ENCODE measurements at regions not wholly inside any gene's neighbourhood (a gene's known extent, or its start where the extent isn't known, plus 50 kb on each side); places are given as distances from the start of the nearest gene placed in this dataset.
"Not testable (repeated sequence)": the region's sequence is repeated elsewhere in the genome, so short reads cannot be mapped to it uniquely, and the experiment has no call there.

DNA sequence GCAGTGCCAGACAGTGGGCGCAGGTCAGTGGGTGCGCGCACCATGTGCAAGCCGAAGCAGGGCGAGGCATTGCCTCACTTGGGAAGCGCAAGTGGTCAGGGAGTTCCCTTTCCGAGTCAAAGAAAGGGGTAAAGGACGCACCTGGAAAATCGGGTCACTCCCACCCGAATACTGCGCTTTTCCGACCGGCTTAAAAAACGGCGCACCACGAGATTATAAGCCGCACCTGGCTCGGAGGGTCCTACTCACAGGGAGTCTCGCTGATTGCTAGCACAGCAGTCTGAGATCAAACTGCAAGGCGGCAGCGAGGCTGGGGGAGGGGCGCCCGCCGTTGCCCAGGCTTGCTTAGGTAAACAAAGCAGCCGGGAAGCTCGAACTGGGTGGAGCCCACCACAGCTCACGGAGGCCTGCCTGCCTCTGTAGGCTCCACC is 77.9 kb downstream of the NR4A2 start:
- intact Hi-C loops (cut with micrococcal nuclease) = not testable (repeated sequence)

DNA sequence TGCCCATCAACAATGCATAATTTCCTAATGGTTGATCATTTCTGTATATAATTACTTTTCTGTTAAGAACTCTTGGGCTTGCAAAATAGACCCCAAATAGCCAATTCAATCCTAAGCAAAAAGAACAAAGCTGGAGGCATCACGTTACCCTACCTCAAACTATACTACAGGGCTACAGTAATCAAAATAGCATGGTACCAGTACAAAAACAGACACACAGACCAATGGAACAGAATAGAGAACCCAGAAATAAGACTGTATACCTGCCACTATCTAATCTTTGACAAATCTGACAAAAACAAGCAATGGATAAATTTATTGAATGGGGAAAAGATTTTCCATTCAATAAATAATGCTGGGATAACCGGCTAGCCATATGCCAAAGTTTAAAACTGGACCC is 78.8 kb downstream of the NR4A2 start:
- intact Hi-C loops (cut with micrococcal nuclease) = no loop called here

GRCh38 chr2:156242874-156243273 is 89.6 kb downstream of the NR4A2 start:
- intact Hi-C loops (cut with micrococcal nuclease) = no loop called here

DNA sequence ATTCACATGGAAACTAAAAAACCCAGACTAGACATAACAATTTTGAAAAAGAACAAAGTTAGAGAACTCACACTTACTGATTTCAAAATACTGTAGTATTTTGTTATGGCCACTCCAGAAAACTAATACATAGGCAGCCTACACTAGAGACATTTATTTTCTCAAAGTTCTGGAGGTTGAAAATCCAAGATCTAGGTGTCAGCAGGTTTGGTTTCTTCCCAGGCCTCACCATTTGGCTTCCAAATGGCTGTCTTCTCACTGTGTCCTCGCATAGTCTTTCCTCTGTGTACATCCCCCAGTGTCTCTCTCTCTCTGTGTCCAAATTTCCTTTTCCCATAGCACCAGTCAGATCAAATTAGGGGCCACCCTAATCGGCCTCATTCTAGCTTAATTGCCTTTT is 95.0 kb downstream of the NR4A2 start:
- intact Hi-C loops (cut with micrococcal nuclease) = no loop called here

GRCh38 chr2:156229724-156230362 is 102.7 kb downstream of the NR4A2 start:
- intact Hi-C loops (cut with micrococcal nuclease) = no loop called here

- intact Hi-C loops (cut with micrococcal nuclease) = not testable (repeated sequence)
Observed at GRCh38 chr2:156223328-156223727, 109.2 kb downstream of the NR4A2 start.

- intact Hi-C loops (cut with micrococcal nuclease) = no loop called here
Observed at GRCh38 chr2:156221703-156222102, 110.8 kb downstream of the NR4A2 start.

- intact Hi-C loops (cut with micrococcal nuclease) = no loop called here
Observed at GRCh38 chr2:156219491-156220100, 112.9 kb downstream of the NR4A2 start.

GRCh38 chr2:156215656-156216055 is 116.9 kb downstream of the NR4A2 start:
- intact Hi-C loops (cut with micrococcal nuclease) = no loop called here

DNA sequence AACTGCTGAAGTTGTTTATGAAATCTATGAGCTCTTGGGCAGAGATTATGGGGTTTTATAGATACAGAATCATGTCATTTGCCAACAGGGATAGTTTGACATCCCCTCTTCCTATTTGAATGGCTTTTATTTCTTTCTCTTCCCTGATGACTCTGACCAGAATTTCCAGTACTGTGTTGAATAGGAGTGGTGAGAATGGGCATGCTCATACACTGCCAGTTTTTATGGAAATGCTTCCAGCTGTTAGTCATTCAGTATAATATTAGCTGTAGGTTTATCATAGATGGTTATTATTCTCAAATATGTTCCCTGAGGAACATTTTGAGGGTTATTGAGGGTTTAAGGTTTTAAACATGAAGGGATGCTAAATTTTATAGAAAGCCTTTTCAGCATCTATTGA is 121.2 kb downstream of the NR4A2 start:
- intact Hi-C loops (cut with micrococcal nuclease) = no loop called here

DNA sequence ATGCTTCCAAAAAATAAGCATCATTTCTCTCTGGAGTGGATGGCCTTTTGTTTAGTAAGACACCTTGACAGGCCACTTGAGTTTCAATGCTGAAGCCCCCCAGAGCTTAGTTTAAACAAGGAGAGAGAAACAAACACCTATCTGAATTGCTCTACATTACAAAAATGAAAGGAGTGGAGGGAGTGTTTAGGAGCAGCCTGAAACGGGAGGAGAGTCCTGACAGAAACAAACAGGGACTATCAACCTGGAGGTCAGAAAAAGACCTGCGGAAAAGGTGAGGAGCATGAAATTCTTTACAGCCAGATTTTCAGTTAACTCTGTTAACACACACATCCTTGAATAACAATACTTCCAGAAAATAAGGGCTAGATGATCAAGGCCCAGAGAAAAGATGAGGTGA is 126.2 kb downstream of the NR4A2 start:
- intact Hi-C loops (cut with micrococcal nuclease) = no loop called here

GRCh38 chr2:156199588-156199987 is 132.9 kb downstream of the NR4A2 start:
- intact Hi-C loops (cut with micrococcal nuclease) = loop anchor here (10.0 kb wide), 1 partner anchor 385 kb away; no protein-coding TSS in a partner anchor

GRCh38 chr2:156196031-156196430 is 136.5 kb downstream of the NR4A2 start:
- intact Hi-C loops (cut with micrococcal nuclease) = loop anchor here (10.0 kb wide), 1 partner anchor 389 kb away; no protein-coding TSS in a partner anchor

DNA sequence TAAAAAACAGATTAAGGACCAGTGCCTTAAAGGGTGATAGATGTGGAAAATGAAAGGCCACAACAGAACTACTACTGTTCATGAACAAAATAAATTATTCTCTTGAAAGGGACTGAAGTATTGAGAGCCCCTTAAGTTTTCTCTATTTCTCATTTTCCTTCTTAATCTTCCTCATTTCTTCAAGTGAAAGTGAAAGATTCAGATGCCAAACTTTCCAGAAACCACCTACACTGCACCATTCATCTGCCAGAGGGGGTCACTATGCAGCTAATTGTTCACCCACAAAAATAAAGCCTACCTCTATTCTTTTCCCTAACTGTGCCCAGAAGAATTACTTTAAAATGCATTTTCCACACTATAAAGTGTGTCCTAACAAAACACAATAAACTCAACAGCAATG is 140.1 kb downstream of the NR4A2 start:
- intact Hi-C loops (cut with micrococcal nuclease) = loop anchor here (10.0 kb wide), 1 partner anchor 392 kb away; no protein-coding TSS in a partner anchor

GRCh38 chr2:156191527-156191926 is 141.0 kb downstream of the NR4A2 start:
- intact Hi-C loops (cut with micrococcal nuclease) = loop anchor here (10.0 kb wide), 1 partner anchor 393 kb away; no protein-coding TSS in a partner anchor

- intact Hi-C loops (cut with micrococcal nuclease) = loop anchor here (10.0 kb wide), 1 partner anchor 394 kb away; no protein-coding TSS in a partner anchor
Observed at GRCh38 chr2:156190517-156190916, 142.0 kb downstream of the NR4A2 start.

DNA sequence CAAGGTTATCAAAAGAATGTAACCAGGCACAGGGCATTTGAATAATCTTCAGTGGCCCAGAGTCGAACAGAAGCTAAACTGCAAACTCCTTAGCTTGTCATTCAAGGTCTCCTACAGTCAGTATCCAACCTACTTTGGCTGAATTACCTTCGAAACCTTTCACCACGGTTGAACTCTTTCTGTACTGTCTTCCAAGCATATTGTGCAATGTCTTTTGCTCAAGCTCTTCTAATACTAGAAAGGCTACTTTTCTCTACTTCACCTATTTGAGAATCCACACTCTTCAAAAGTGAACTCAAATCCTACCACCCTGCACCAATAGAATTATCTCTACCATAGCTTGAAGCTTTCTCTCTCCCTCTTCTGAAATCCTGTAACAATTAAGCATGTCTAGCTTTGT is 142.9 kb downstream of the NR4A2 start:
- intact Hi-C loops (cut with micrococcal nuclease) = no loop called here

GRCh38 chr2:156189143-156189542 is 143.4 kb downstream of the NR4A2 start:
- intact Hi-C loops (cut with micrococcal nuclease) = no loop called here

GRCh38 chr2:156182132-156182531 is 150.4 kb downstream of the NR4A2 start:
- intact Hi-C loops (cut with micrococcal nuclease) = no loop called here

DNA sequence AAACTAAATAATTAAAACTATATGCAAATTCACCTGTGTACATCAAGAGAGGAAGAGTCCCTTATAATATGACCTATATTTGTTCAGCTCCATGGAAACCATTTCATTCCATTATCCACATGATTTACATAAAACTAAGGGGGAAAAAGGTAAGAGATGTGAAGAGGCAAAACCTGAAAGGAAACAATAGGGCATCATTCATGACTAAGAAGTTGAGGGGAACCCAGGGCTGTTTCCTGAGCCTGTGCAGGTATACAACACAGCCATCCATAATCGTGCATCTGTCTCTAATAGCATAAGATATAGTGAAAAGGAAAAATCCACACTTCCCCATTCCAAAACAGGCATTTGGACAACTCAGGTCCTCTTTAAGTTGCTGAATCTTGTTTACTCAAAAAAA is 151.3 kb downstream of the NR4A2 start:
- intact Hi-C loops (cut with micrococcal nuclease) = no loop called here

DNA sequence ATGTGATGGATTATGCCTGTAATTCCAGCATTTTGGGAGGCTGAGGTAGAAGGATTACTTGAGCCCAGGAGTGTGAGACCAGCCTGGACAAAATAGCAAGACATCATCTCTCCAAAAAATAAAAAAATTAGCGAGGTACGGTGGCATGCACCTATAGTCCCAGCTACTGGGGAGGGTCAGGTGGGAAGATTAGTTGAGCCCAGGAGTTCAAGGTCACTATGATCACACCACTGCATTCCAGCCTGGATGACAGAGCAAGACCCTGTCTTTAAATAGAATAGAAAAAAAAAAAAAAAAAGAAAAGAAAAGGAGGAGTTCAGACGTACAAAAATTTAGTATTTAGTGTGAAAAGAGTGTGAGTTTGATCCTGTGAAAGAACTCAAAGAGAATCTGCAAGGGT is 154.9 kb downstream of the NR4A2 start:
- intact Hi-C loops (cut with micrococcal nuclease) = no loop called here

GRCh38 chr2:156175946-156176345 is 156.6 kb downstream of the NR4A2 start:
- intact Hi-C loops (cut with micrococcal nuclease) = no loop called here

GRCh38 chr2:156170929-156171328 is 161.6 kb downstream of the NR4A2 start:
- intact Hi-C loops (cut with micrococcal nuclease) = no loop called here
